HepG2 (cell line): ENCODE measurements at regions not wholly inside any gene's neighbourhood (a gene's known extent, or its start where the extent isn't known, plus 50 kb on each side); places are given as distances from the start of the nearest gene placed in this dataset.
A peak's percentile ranks its signal among the peaks of the same experiment; 100 is the strongest.

Source experiments
- ATAC-seq: fragments of 200-7000 bp; cut with Tn5 transposase; 3 replicates; pipeline ENCODE4 v1.9.1; 2020; ENCODE audit warnings: mild to moderate bottlenecking, moderate library complexity
- BruUV-seq: library from RNA; stranded (reverse); fragments of 400-500 nt; replicated peaks from 2 replicates; lab custom pipeline; 2021; lab: Mats Ljungman, UMichigan
- CTCF ChIA-PET: fragments of 300-600 bp; formaldehyde crosslinking; extraction: SDS; loops from one replicate; lab custom pipeline; 2021; ENCODE audit warnings: low total read pairs, inconsistent platforms, low intra/inter-chr PET ratio; lab: Yijun Ruan, JAX
- POLR2A ChIA-PET: fragments of 350-600 bp; sonication (Branson Sonifier 250); formaldehyde crosslinking; loops from one replicate; lab custom pipeline; 2020; ENCODE audit warnings: antibody characterized with exemption, inconsistent platforms; lab: Yijun Ruan, JAX
- DNase-seq: peaks from one replicate; pipeline ENCODE4 v3.0.0-alpha.2; 2015; ENCODE audit warnings: low spot score
- FAIRE-seq: peaks from 3 replicates; lab custom pipeline; 2011; peaks lifted over from hg19 to GRCh38; lab: Jason Lieb, UNC
- H2AFZ ChIP-seq: one replicate; pipeline ENCODE4 v1.6.1; 2011; ENCODE audit warnings: low read length, inconsistent platforms
- H3K27ac ChIP-seq: fragments of 300-600 bp; 3 replicates; pipeline ENCODE4 v1.8.0; 2011; ENCODE audit warnings: mixed run types, mild to moderate bottlenecking, mixed read lengths, low read length, inconsistent platforms; ENCODE audit not compliant: insufficient read depth; ENCODE audit errors: extremely low read length
- H3K27me3 ChIP-seq, 2 experiments: fragments of 200-600 bp in 1 of 2; 2 replicates in 1 of 2; 3 replicates in 1 of 2; pipeline versions ENCODE4 v1.6.0 to v1.8.0; 2011; ENCODE audit warnings: low read length in 2 of 2, mild to moderate bottlenecking in 2 of 2, moderate library complexity in 2 of 2, inconsistent platforms in 1 of 2; ENCODE audit not compliant: insufficient read depth in 2 of 2, control insufficient read depth in 1 of 2
- H3K36me3 ChIP-seq, 2 experiments: fragments of 200-600 bp in 1 of 2; replicated peaks in 1 of 2; 2 replicates in 1 of 2; 3 replicates in 1 of 2; pipeline versions ENCODE4 v1.5.1 to v1.8.0; 2011; ENCODE audit warnings: low read length in 2 of 2, inconsistent platforms in 1 of 2; ENCODE audit not compliant: insufficient read depth in 2 of 2, control insufficient read depth in 1 of 2
- H3K4me1 ChIP-seq: 2 replicates; pipeline ENCODE4 v1.5.1; 2012; ENCODE audit warnings: low read length, inconsistent platforms; ENCODE audit not compliant: insufficient read depth
- H3K4me2 ChIP-seq: 2 replicates; pipeline ENCODE4 v1.6.0; 2011; ENCODE audit warnings: low read depth, low read length, inconsistent platforms
- H3K4me3 ChIP-seq, 3 experiments: fragments of 200-600 bp in 1 of 3; sonication (generic), shearing (Covaris generic) in 1 of 3; replicated peaks in 1 of 3; 2 replicates each; pipeline ENCODE4 v1.5.1; 2011 to 2016; ENCODE audit warnings: low read length in 3 of 3, inconsistent platforms in 2 of 3, low read depth in 2 of 3, mild to moderate bottlenecking in 2 of 3, control low read depth in 1 of 3, mixed read lengths in 1 of 3; ENCODE audit not compliant: insufficient read depth in 1 of 3
- H3K79me2 ChIP-seq: one replicate; pipeline ENCODE4 v1.6.1; 2011; ENCODE audit warnings: low read length, inconsistent platforms; ENCODE audit not compliant: insufficient read depth
- H3K9ac ChIP-seq: 2 replicates; pipeline ENCODE4 v1.6.0; 2011; ENCODE audit warnings: mild to moderate bottlenecking, low read depth, low read length, inconsistent platforms; ENCODE audit not compliant: insufficient read depth
- H3K9me3 ChIP-seq: 2 replicates; pipeline ENCODE4 v1.5.1; 2012; ENCODE audit warnings: mild to moderate bottlenecking, low read length
- H4K20me1 ChIP-seq: 2 replicates; pipeline ENCODE4 v1.6.0; 2011; ENCODE audit warnings: inconsistent platforms, mild to moderate bottlenecking, low read length, moderate library complexity; ENCODE audit not compliant: insufficient read depth
- MNT ChIP-seq: fragments of 450-650 bp; IDR thresholded peaks from 2 replicates; pipeline ENCODE4 v1.6.1; 2016
- NFIB ChIP-seq: sonication (generic); formaldehyde crosslinking; IDR thresholded peaks from 2 replicates; pipeline ENCODE4 v1.9.0; 2021; ENCODE audit warnings: missing genetic modification reagents, mild to moderate bottlenecking, borderline replicate concordance
- RFX5 ChIP-seq: IDR thresholded peaks from 2 replicates; pipeline ENCODE4 v1.6.1; 2011; ENCODE audit warnings: low read depth, low read length, improper control_type of control experiment
- SMC3 ChIP-seq: IDR thresholded peaks from 2 replicates; pipeline ENCODE4 v1.6.1; 2011; ENCODE audit warnings: low read length, improper control_type of control experiment
- SSRP1 ChIP-seq: IDR thresholded peaks from 2 replicates; pipeline ENCODE4 v1.6.1; 2016; ENCODE audit warnings: control low read depth
- WGBS: methylation state at CpG from one replicate; pipeline ENCODE4 v1.1.6; 2017; ENCODE audit warnings: low lambda C conversion rate; 5-methylcytosine and 5-hydroxymethylcytosine counted together
- in situ Hi-C: cut with HindIII; loops from 2 replicates; pipeline ENCODE4 v1.10.0; 2017; ENCODE audit warnings: low pct_unique_long_range_greater_than_20kb; ENCODE audit not compliant: extremely low pct_ligation_motif_present
- intact Hi-C: fragments of 100-400 bp; cut with micrococcal nuclease; formaldehyde crosslinking; loops from one replicate; pipeline ENCODE4 v1.10.0; 2022; ENCODE audit not compliant: unreplicated experiment

GRCh38 chr3:13704174-13704573, 155.2 kb downstream of the FBLN2 start:
- TF ChIP-seq NFIB (no peak), SSRP1 (CRISPR knock-in tag) (no peak), SMC3 (no peak), MNT (peak; percentile 96)
- 6% methylated on average over 6 of the region's 6 CpGs for WGBS
- no peak for FAIRE-seq

GRCh38 chr3:13703071-13703470, 154.1 kb downstream of the FBLN2 start:
- no peaks in the 10 kb centered on the region for H3K9me3 ChIP-seq
- H3K79me2 ChIP-seq, result no peaks in the 10 kb centered on the region
- peak; percentile 37; the same call in 1 of the 2 replicates for TF ChIP-seq MNT
- no peak for TF ChIP-seq RFX5
- 9% methylated on average over 5 of the region's 5 CpGs for WGBS
- intact Hi-C loops, result no loop called here
- DNase-seq (no peak), ATAC-seq (no peak), FAIRE-seq (no peak)
- no peaks in the 10 kb centered on the region for H4K20me1 ChIP-seq
- no peak overlapping the region for H3K27ac ChIP-seq
- no peak overlapping the region for H3K4me3 ChIP-seq
- no peaks in the 10 kb centered on the region for H3K4me1 ChIP-seq
- ChIA-PET CTCF (no interaction called here), POLR2A (no interaction called here)
- no peak overlapping the region for H2AFZ ChIP-seq
- no peaks in the 10 kb centered on the region for H3K36me3 ChIP-seq
- H3K27me3 ChIP-seq, result peaks cover 0 to 6% of the 10 kb centered on the region in 2 experiments; a peak in 3 of 5 replicates
- no TSS peak for BruUV-seq
- H3K4me2 ChIP-seq, result no peak overlapping the region
- in situ Hi-C loops, result no loop called here
- H3K9ac ChIP-seq, result no peak overlapping the region

More at GRCh38 chr3:13704174-13704573, 155.2 kb downstream of the FBLN2 start:
- intact Hi-C loops, result no loop called here
- CTCF ChIA-PET, result no interaction called here
- no peak overlapping the region for H3K4me3 ChIP-seq
- H3K4me2 ChIP-seq, result no peak overlapping the region
- H3K4me1 ChIP-seq, result no peaks in the 10 kb centered on the region
- no peak overlapping the region for H3K9ac ChIP-seq
- H3K79me2 ChIP-seq, result no peaks in the 10 kb centered on the region
- no peak for DNase-seq
- H3K27ac ChIP-seq, result no peak overlapping the region
- H4K20me1 ChIP-seq, result no peaks in the 10 kb centered on the region
- H3K9me3 ChIP-seq, result no peaks in the 10 kb centered on the region
- no TSS peak for BruUV-seq
- H3K36me3 ChIP-seq, result no peaks in the 10 kb centered on the region
- POLR2A ChIA-PET, result no interaction called here
- H2AFZ ChIP-seq, result no peak overlapping the region
- in situ Hi-C loops, result no loop called here
- H3K27me3 ChIP-seq, result no peaks in the 10 kb centered on the region
- no peak for ATAC-seq
